Frontal cortex (tissue), 3 donors: ENCODE measurements at regions not wholly inside any gene's neighbourhood (a gene's known extent, or its start where the extent isn't known, plus 50 kb on each side); places are given as distances from the start of the nearest gene placed in this dataset.
"Not testable (repeated sequence)": the region's sequence is repeated elsewhere in the genome, so short reads cannot be mapped to it uniquely, and the experiment has no call there.

Experiments used
- DNase-seq, 2 donors: peaks; one replicate each; pipeline ENCODE4 v3.0.0; 2012; ENCODE audit warnings: low spot score in 2 of 2
- FAIRE-seq: peaks from 2 replicates; lab custom pipeline; 2012; peaks lifted over from hg19 to GRCh38; lab: Jason Lieb, UNC
- donor health status: control.
- donor health status: control.
- donor health status: control.

DNA sequence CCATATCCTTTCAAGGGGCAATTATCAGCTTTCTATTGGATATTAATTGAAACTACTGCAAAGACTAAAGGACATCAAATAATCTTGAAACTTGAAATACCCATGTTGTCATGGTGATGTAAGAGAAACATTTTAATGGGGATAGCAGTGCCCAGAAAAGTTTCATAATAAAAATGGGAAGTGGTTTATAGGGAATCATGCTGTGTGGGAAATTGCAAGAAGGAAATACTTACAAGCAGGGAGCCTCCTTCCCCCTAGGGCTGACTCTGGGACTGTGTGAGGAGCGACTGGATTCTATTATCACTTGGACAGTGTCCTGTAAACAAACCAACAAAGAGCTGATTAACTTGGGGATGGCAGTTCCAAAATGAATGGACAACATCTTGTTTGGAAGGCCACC, 1393.1 kb upstream of the GOT2 start:
- FAIRE-seq (no peak), DNase-seq (no peak)

- DNase-seq, FAIRE-seq: not testable (repeated sequence)
Observed at GRCh38 chr16:60126115-60126514, 1392.0 kb upstream of the GOT2 start.

- DNase-seq, result no peak
- FAIRE-seq, result no peak
Observed at GRCh38 chr16:60123392-60124023, 1389.4 kb upstream of the GOT2 start.

GRCh38 chr16:60120586-60120985, 1386.5 kb upstream of the GOT2 start:
- DNase-seq, result no peak
- FAIRE-seq, result no peak

DNA sequence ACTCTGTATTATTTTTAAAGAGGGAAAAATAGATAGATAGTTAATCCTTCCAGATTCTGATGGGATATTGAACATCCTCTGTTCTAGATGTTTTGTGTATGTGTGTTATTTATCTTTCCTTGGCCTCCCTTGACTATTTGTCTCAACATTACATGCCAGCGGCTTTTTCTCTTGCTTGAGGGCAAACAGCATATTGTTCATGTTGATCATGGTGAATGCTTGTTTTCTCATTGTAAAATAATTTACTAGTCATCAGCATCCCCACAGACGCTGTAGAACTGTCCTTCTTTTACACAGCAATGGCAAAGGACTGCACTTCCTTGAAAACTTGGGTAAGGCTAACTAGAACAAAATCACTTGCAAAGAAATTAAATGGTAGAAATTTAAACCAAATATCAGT, 1376.4 kb upstream of the GOT2 start:
- DNase-seq (no peak), FAIRE-seq (no peak)

GRCh38 chr16:60107871-60108270, 1373.8 kb upstream of the GOT2 start:
- DNase-seq, result no peak
- no peak for FAIRE-seq

GRCh38 chr16:60107437-60107836, 1373.3 kb upstream of the GOT2 start:
- FAIRE-seq (no peak), DNase-seq (no peak)

DNA sequence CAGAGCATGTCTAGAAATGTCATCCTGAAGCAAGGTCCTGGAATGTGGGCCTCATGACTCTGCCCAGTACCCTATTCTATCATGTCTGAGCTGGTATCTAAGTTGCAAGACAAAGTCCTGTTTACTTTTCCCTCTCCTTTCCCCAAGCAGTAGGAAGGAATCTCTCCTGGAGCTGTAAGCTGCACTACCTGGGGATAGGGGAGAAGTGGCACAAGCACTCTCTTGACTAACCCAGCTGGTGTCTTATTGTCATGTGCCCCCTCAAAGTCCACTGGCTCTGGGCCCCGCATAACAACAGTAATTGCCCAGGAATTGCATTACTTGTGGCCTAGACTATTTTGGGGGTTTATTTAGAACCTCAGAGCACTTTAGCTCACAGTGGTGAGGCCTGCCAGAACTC, 1366.3 kb upstream of the GOT2 start:
- FAIRE-seq (no peak), DNase-seq (no peak)

DNA sequence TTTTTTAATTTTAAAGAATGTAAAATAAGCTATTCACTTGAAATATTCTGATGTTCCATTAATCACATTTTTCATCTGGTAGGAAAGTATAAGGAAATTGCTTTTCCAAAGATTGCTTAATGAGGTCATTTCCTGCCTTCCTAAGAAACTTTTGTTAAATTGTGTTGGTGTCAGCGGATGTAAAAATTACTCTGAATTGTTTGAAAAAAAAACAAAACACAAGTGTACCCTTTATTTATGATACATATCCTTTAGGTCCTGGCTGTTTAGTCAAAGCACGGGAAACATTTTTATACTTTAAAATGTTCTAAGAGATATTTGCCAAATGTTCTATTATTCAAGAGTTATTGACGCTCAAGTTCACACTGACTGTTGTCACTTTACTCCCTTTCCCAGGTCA, 1357.4 kb upstream of the GOT2 start:
- no peak for FAIRE-seq
- DNase-seq, result no peak

GRCh38 chr16:60091071-60091470, 1357.0 kb upstream of the GOT2 start:
- DNase-seq (no peak), FAIRE-seq (no peak)

GRCh38 chr16:60087530-60087929, 1353.4 kb upstream of the GOT2 start:
- no peak for FAIRE-seq
- no peak for DNase-seq

DNA sequence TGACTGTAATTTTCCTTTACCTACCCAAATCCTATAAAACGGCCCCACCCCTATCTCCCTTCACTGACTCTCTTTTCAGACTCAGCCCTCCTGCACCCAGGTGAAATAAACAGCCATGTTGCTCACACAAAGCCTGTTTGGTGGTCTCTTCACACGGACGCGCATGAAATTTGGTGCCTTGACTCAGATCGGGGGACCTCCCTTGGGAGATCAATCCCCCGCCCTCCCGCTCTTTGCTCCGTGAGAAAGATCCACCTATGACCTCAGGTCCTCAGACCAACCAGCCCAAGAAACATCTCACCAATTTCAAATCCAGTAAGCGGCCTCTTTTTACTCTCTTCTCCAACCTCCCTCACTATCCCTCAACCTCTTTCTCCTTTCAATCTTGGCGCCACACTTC, 1344.7 kb upstream of the GOT2 start:
- not testable (repeated sequence) for FAIRE-seq, DNase-seq

- FAIRE-seq, result no peak
Observed at GRCh38 chr16:60077861-60078260, 1343.7 kb upstream of the GOT2 start.

GRCh38 chr16:60074378-60074777, 1340.3 kb upstream of the GOT2 start:
- FAIRE-seq (no peak), DNase-seq (no peak)

More at GRCh38 chr16:60077861-60078260, 1343.7 kb upstream of the GOT2 start:
- DNase-seq, result no peak

DNA sequence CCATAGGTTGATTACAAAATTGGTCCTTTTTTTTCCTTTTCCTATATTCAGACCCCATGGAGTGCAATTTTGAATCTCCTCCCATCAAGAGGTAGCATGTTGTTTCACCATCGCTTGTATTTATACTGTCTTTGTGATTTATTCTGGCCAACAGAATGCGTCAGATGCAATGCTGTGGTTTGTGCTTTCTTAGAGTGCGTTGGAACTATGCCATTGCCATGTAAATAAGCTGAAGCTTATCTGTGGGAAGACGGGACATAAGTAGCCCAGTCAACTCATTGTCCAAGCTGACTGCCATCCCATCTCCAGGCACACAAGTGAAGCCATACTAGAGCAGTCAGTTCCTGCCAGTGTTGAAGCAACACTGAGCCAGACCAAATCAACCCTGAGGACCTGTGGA, 1339.3 kb upstream of the GOT2 start:
- no peak for DNase-seq
- no peak for FAIRE-seq

DNA sequence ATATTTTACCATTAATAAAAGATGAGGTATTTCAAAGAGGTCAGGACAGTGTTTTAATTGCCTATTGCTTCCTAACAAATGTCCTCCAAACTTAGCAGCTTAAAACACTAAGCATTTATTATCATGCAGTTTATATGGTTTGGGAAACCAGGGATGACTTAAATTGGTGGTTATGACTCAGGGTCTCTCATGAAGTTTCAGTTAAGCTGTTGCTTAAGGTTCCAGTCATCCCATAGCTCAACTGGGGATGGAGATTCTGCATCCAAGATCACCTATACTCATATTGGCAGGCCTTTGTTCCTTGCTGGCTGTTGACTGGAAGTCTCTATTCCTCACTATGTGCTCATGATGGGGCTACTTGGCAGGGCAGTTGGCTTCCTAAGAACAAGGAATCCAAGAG, 1329.9 kb upstream of the GOT2 start:
- FAIRE-seq (no peak), DNase-seq (no peak)

DNA sequence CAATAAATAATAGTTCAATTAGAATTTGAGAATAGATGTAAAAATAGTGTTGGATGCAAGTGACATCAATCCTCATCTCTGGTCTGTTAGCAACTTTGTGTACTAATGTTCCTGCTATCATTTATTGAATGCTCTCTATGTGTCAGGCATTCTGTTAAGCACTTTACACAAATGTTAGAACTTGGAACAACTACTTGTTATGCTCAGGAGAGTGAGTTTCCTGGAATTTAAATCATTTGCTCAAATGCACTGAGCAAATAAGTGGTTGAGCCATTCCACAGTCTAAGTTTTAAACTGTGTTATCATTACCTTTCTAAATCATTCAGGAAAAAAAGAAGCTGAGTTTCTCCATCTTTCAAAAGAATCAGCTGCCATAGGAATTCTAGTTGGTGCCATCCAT, 1327.3 kb upstream of the GOT2 start:
- no peak for FAIRE-seq
- no peak for DNase-seq

- FAIRE-seq (no peak), DNase-seq (no peak)
Observed at GRCh38 chr16:60060731-60061130, 1326.6 kb upstream of the GOT2 start.

DNA sequence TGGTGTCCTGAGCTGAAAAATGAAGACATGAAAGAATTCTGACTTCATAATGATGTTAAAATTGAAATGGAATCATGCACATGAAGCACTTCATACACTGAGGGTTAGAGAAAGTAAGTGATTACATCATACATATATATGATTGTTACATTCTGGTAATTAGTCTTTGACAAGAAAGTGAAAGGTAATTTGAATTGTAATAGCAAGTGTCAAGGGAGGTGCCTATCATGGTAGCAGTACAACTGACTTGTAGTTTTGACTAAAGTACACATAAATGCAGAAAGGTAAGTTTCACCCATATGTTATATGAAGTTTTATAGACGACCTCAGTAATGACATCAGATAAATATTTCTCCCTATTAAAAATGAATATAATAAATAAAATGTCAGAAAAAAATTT, 1325.0 kb upstream of the GOT2 start:
- FAIRE-seq (no peak), DNase-seq (no peak)

DNA sequence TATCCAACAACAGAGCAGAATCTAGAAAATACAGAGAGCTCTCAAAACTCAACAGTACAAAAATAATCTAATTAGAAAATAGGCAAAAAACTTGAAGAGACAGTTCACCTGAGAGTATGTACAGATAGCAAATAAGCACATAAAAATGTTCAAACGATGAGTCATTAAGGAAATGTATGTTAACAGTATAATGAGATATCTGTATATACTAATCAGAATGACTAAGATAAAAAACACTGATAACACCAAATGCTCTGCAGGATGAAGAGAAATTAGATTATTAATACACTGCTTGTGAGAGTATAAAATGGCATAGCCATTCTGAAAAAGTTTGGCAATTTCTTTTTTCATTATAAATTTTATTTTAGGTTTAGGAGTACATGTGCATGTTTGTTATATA, 1307.6 kb upstream of the GOT2 start:
- no peak for DNase-seq
- no peak for FAIRE-seq

DNA sequence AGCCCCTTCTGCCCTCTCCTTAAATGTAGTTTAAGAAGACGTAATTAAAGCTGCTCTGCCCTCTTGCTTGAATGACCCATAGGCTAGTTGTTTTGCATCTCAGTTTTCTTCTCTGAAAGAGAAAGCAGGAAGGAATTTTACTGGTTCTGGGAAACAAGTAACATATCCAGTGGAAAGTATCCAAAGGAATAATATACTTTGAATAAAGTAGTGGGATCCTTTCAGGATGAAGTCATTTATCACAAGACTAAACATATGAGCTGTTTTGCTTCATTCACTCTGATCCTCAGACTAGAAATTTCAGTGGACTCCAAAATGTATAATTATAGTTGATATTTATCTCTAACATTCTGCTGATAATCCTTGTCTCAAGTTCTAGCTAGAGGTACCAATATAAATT, 1297.6 kb upstream of the GOT2 start:
- FAIRE-seq (no peak), DNase-seq (no peak)

DNA sequence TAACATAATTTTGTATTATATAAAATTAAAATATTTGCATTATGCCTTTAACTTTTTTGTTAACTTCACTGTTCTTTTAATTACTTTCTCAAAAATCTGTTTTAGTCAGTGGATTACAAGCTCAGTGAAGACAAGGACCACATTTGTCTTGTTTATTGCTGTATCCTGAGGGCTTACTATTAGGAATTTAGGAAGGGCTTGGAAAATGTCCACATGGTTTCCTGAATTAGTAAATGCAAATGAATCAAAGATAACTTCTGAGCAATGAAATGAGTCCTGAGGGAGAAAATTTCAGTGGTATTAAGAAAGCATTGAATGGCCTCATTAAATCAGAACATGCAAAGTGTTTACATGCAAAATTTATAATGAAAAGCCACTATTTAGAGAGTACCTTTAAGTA, 1293.2 kb upstream of the GOT2 start:
- FAIRE-seq (no peak), DNase-seq (no peak)

DNA sequence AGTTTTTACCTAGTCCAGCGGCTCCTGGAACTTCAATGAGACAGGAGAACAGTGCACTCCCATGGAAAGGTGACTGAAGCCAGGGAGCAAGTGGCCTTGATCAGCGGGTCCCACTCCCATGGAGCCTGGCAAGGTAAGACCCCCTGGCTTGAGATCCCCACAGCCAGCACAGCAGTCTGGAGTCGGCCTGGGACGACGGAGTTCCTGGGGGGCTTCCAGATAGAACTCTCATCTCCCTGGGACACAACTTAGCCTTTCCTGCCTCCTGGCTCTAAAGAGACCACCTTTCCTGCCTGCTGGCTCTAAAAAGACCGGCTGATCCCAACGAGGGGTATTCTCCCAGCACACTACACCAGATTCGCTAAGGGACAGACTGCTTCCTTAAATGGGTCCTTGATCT, 1279.0 kb upstream of the GOT2 start:
- no peak for FAIRE-seq
- no peak for DNase-seq
